Activated CD8-positive, alpha-beta memory T cell treated with anti-CD3 and anti-CD28 coated beads, Interleukin-2, amount 50 U/mL, for 24 hours (primary cell): ENCODE measurements at regions not wholly inside any gene's neighbourhood (a gene's known extent, or its start where the extent isn't known, plus 50 kb on each side); places are given as distances from the start of the nearest gene placed in this dataset.

Experiments
- DNase-seq: peaks from one replicate; pipeline ENCODE4 v3.0.0-alpha.2; 2020; ENCODE audit errors: extremely low read depth

DNA sequence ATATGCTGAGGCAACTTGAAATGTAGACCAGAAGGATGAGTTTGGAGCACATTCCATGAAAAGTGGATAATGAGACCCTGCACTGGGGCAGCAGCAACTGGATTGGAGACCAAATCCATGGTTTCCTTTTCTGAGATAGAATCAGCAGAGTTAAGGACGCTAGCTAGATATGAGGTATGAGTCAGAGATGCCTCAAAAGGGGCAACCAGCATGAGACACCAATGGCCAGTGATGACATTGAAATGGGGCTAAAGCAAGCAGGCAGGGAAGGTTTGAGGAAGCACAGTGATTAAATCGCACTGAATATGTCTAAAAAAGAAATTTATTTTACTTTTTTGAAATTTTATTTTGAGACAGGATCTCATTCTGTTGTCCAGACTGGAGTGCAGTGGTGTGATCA, 802.4 kb downstream of the TFAP2A start:
- no peak for DNase-seq

DNA sequence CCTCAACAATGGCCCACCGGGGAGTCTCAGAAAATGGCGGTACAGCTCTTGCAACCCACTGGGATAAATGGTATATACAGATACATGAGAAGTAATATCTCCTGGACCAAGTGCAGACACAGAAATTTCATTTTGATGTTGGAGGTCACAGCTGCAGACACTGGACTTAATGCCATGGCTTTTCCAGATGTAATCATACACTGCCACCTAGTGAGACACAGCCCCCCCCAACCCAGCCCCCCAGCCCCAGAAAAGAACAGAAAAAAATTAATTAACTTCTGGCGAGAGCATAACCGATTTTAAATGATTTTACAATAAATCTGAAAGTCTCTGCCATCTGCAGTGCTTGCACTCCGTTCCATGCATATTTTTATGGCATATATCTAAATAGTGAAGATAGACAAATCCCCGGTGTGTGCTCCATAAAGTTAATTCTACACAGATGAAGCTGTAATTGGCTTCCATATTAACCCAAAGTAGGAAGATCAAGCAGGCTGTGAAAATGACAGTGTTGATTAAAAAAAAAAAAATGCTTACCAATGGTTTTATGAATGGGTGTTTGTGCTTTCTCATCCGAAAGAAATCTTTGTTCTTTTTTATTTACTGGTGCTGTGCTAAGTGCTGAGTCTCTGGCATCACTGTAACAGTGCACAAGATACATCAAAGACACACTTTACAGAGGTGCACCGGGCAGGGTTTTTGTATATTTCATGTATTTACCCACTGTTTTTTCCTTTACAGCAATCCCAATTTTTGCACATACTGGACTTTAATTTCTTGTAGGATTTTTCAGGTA, 804.1 kb downstream of the TFAP2A start:
- no peak for DNase-seq

DNA sequence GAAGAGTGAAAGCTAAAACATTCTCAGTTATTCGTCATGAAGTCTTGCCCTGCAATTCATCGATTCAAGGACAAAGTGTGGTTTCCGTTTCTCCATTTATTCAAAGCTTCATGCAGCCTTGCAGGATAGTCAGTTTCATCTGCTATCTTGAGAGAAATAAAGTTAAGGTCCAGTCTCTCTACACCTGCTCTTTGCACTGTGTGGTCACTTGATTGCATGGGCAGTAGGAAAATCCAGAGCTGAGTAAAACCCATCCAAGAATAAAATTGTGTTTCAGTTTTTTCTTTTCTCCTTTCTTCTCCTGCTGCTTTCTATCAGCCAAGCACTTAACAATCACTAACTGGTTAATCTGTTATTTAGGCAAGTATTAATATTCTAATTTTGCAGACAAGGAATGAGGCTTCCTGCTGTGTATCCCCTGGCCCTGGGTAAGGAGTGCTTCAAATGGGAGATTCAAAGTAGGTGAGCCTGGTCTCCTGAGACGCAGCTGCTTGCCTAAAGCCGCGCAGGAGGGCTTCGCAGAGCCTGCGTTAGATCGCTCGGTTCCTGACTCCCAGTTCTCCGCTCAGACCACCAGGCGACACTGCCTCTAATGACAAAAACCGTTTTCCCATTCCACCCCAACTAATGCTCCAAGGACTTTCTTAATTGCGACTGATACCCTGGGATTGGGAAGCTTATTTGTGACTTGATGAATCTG, 808.3 kb downstream of the TFAP2A start:
- no peak for DNase-seq

DNA sequence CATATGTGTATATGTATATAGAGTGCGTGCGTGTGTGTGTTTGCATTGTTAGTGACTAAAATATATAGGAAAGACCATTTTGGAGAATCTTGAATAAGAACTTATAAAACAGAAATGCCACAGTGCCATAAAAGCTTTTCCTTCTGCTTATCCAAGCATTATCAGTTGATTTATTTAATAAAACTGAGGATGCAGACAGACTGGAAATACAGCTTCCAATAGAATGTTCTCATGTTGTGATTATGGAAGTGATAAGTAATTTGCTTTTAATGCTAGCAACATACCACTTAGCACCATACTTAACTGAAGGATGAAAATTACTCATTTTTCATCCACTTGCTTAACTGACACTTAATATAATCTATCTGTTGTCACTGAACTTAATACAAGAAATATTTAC, 820.1 kb downstream of the TFAP2A start:
- DNase-seq: no peak

DNA sequence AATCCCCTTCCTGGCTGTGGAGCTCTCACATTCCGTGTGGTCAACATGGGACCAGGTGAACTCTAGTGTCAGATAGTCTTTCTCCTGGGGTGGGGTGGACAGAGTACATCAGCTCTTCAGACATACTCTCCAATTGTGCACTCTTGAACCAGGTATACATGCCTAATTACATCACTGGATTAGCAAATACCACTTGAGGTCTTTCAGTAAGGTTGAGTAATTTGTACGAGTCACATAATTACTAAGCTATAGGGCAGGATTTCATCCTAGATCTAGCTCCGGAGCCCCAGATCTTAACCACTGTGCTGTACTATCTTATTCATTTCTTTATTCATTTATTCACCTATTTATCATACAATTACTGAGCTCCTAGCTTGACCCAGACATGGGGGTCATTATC, 821.3 kb downstream of the TFAP2A start:
- DNase-seq: no peak

- no peak for DNase-seq
Observed at GRCh38 chr6:9583753-9584352, 831.0 kb downstream of the TFAP2A start.

DNA sequence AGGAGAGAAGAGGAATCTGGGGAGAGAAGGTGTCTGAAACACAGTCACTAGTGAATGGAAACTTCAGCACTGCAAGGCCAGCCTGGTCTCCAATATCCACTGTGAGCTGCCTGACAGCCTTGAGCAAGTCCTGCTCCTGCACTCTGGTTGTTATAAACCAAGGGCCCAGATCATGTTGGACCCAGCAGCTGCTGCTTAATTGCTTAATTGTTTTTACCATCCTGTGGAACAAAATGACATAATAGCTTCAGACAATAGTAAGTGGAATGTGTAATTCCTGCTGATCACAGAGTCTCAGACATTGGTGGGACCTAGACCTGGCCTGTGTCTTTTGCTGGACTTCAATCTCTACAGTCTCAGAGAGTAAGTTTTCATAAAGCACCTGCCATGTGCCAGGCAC, 833.7 kb downstream of the TFAP2A start:
- no peak for DNase-seq

GRCh38 chr6:9576521-9576920, 838.4 kb downstream of the TFAP2A start:
- DNase-seq: no peak

GRCh38 chr6:9566096-9566495, 848.8 kb downstream of the TFAP2A start:
- no peak for DNase-seq

GRCh38 chr6:9564021-9564420, 850.9 kb downstream of the TFAP2A start:
- no peak for DNase-seq

DNA sequence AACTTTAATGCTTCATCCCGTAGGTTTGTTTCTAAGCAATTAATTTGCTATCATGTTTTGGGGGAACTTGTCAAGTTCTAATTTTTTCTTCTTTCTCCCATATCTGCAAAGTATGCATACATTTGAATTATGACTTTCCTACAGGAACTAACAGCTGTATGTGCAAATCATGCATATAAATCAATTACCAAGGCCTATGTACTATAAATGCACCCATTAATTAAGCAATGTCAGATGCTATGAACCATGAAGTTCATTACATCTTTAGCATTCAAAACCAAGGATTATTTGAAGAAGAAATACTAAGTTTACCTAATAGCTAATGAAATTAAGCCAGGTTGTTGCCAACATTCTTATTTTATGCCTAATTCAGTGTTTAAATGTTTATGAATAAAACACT, 851.3 kb downstream of the TFAP2A start:
- no peak for DNase-seq

DNA sequence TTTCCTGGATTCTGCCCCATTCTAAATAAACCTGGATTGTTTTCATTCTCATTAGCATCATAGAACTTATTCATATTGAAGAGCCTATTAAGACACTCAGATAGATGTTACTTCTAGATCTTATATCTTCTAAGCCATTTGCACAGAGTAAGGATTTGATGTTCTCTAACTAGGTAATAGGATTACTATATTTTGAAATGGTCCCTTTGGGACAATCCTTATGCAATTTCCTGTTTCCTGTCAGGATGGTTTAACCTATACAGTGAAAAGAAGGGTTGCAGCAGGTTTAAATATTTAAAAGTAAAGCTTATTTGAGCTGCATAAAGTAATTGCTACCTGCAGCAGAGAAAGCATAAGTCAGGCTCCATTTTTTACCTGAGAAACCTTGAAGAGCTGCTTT, 860.1 kb downstream of the TFAP2A start:
- DNase-seq: no peak

- DNase-seq: no peak
Observed at GRCh38 chr6:9554323-9554722, 860.6 kb downstream of the TFAP2A start.

GRCh38 chr6:9553002-9553401, 861.9 kb downstream of the TFAP2A start:
- no peak for DNase-seq

DNA sequence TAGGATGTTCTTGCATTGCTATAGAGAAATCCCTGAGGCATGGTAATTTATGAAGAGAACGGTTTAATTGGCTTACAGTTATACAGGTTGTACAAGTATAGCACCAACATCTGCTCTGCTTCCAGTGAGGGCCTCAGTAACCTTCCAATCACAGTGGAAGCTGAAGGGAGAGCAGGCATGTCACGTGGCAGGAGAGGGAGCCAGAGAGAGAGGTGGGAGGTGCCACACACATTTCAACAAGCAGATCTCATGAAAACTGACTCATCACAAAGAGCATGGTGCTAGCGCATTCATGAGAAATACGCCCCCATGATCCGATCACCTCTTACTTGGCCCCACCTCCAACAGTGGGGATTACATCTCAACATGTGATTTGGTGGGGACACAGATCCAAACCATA, 871.2 kb downstream of the TFAP2A start:
- DNase-seq: no peak

DNA sequence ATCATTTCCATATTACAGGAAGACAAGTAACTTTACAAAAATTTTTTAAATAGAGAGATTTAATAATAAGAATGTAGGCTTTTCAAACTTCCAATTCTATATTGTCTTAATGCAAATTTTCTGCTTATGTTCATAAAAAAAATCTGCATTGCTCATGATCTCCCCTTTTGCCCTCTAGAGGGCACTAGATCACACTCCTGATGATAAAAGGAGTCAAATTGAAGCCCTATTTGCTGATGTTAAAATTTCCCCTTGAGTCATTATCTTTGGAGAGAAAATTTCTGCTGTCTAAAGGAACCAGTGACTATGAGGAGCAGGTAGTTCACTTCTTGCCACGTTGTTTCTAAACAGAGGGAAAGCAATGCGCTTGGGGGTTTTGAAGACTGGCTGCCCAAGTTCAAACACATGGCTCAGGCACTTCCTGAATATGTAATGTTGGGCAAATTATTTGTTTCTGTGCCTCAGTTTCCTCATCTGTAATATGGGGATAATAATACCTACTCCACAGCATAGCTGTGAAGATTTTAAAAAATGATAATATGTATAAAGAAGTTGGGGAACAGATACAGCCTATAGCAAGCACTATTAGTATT, 874.2 kb downstream of the TFAP2A start:
- DNase-seq: no peak

GRCh38 chr6:9540126-9540525, 874.7 kb downstream of the TFAP2A start:
- DNase-seq: no peak

DNA sequence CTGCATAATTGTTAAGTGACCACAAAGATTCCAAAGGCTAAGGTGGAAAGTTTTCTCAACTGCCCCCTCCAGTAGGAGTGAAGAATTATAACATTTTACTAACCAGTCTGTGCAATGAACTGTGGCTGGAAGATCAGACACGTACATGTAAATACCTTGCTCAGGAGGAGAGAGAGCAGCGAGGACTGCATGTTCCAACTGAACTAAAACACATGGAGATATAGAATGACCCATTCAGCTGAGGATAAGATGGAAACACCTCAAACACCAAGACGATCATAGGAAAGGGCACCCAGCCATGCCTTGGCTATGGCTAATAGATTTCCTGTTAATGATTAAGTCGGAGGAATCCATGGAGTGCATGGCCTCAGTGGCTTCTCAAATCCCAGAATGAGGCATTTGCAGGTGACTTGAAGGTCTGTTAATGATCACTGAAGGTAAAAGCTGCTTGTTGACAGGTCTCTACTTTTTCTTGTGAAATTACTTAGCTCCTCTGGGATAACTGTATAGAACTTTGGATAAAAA, 875.6 kb downstream of the TFAP2A start:
- no peak for DNase-seq

DNA sequence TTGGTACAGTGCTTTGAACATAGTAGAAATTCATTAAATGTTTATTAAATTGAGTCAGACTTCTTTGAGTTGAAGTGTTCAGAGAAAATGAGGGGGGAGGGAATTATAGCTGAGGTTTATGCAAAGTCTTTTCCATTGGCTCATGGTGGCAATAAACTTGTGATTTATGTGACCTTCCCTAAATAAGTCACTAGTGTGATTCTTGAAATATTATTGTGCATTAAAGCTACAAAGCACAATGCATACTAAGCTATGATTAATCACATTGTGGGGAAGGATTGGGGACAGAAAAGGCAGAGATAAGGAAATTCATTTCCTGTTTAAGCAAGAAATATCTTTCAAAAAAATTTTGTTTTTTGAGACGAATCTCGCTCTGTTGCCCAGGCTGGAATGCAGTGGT, 877.5 kb downstream of the TFAP2A start:
- no peak for DNase-seq

- no peak for DNase-seq
Observed at GRCh38 chr6:9535106-9535505, 879.8 kb downstream of the TFAP2A start.

GRCh38 chr6:9532621-9533557, 882.0 kb downstream of the TFAP2A start:
- DNase-seq: no peak
